Right atrium auricular region (tissue), 2 donors: ENCODE measurements at regions not wholly inside any gene's neighbourhood (a gene's known extent, or its start where the extent isn't known, plus 50 kb on each side); places are given as distances from the start of the nearest gene placed in this dataset.

ENCODE experiments used
- DNase-seq: peaks from one replicate; pipeline ENCODE4 v3.0.0-alpha.2; 2019; ENCODE audit warnings: low spot score
- H3K27ac ChIP-seq, 2 donors: fragments of 200-600 bp; sonication (generic); 1 replicate in 1 of 2; 2 replicates in 1 of 2; pipeline ENCODE4 v1.5.1; 2016 to 2019
- H3K27me3 ChIP-seq, 2 donors: fragments of 200-600 bp; sonication (generic); one replicate each; pipeline versions ENCODE4 v1.5.1 to v1.6.0; 2017 to 2019
- H3K36me3 ChIP-seq: fragments of 200-600 bp; sonication (generic); one replicate; pipeline ENCODE4 v1.5.1; 2016
- H3K4me1 ChIP-seq, 2 donors: fragments of 200-600 bp; sonication (generic); one replicate each; pipeline versions ENCODE4 v1.5.1 to v1.6.0; 2017 to 2019
- H3K4me3 ChIP-seq, 2 donors: fragments of 200-600 bp; sonication (generic); 1 replicate in 1 of 2; 2 replicates in 1 of 2; pipeline ENCODE4 v1.5.1; 2017 to 2019; ENCODE audit warnings: mild to moderate bottlenecking in 1 of 2, moderate library complexity in 1 of 2
- H3K9me3 ChIP-seq, 2 donors: fragments of 200-600 bp; sonication (generic); one replicate each; pipeline ENCODE4 v1.5.1; 2019
- CTCF ChIP-seq, 2 donors: fragments of 200-600 bp; sonication (generic); IDR thresholded peaks; one replicate each; pipeline ENCODE4 v1.5.1; 2019; ENCODE audit warnings: antibody characterized with exemption in 2 of 2

GRCh38 chr5:109917154-109917546 is 227.4 kb downstream of the MAN2A1 start:
- TF ChIP-seq CTCF (IDR thresholded peaks at IDR 0.05) = no peak
- no peaks in the 10 kb centered on the region for H3K4me1 ChIP-seq

GRCh38 chr5:109917966-109918365 is 228.2 kb downstream of the MAN2A1 start:
- Histone ChIP-seq H3K4me1 (peaks cover 0 to 5% of the 10 kb centered on the region in 2 donors), H3K4me3 (no peak overlapping the region), H3K27ac (no peak overlapping the region), H3K36me3 (no peaks in the 10 kb centered on the region), H3K27me3 (no peaks in the 10 kb centered on the region), H3K9me3 (peaks cover 0 to 5% of the 10 kb centered on the region in 2 donors)
- DNase-seq = no peak
- TF ChIP-seq CTCF (IDR thresholded peaks at IDR 0.05) = no peak

More at GRCh38 chr5:109917154-109917546, 227.4 kb downstream of the MAN2A1 start:
- DNase-seq = no peak
- Histone ChIP-seq H3K4me3 (no peak overlapping the region), H3K9me3 (peaks cover 0 to 5% of the 10 kb centered on the region in 2 donors), H3K36me3 (no peaks in the 10 kb centered on the region), H3K27ac (no peak overlapping the region), H3K27me3 (no peaks in the 10 kb centered on the region)

- Histone ChIP-seq H3K27me3 (no peaks in the 10 kb centered on the region), H3K4me1 (peaks cover 0 to 5% of the 10 kb centered on the region in 2 donors)
Measured at GRCh38 chr5:109920736-109921135, 231.0 kb downstream of the MAN2A1 start.

GRCh38 chr5:109921735-109922380 is 232.1 kb downstream of the MAN2A1 start:
- H3K4me1 ChIP-seq = peaks cover 0 to 5% of the 10 kb centered on the region in 2 donors
- peaks cover 0 to 5% of the 10 kb centered on the region in 2 donors for H3K9me3 ChIP-seq
- H3K4me3 ChIP-seq = no peak overlapping the region
- no peak overlapping the region for H3K27ac ChIP-seq
- H3K27me3 ChIP-seq = no peaks in the 10 kb centered on the region
- H3K36me3 ChIP-seq = no peaks in the 10 kb centered on the region
- DNase-seq = no peak
- TF ChIP-seq CTCF (IDR thresholded peaks at IDR 0.05) = no peak

More at GRCh38 chr5:109920736-109921135, 231.0 kb downstream of the MAN2A1 start:
- Histone ChIP-seq H3K36me3 (no peaks in the 10 kb centered on the region), H3K4me3 (no peak overlapping the region), H3K27ac (no peak overlapping the region), H3K9me3 (peaks cover 0 to 5% of the 10 kb centered on the region in 2 donors)
- DNase-seq = no peak
- no peak for TF ChIP-seq CTCF (IDR thresholded peaks at IDR 0.05)

- no peak for DNase-seq
- Histone ChIP-seq H3K9me3 (peaks cover 0 to 5% of the 10 kb centered on the region in 2 donors), H3K36me3 (no peaks in the 10 kb centered on the region), H3K4me3 (no peak overlapping the region), H3K4me1 (peaks cover 0 to 5% of the 10 kb centered on the region in 2 donors), H3K27me3 (no peaks in the 10 kb centered on the region), H3K27ac (no peak overlapping the region)
- TF ChIP-seq CTCF (IDR thresholded peaks at IDR 0.05) = no peak
Measured at GRCh38 chr5:109922381-109922995, 232.8 kb downstream of the MAN2A1 start.
